ENCODE measurements at regions not wholly inside any gene's neighbourhood (a gene's known extent, or its start where the extent isn't known, plus 50 kb on each side); places are given as distances from the start of the nearest gene placed in this dataset.
A peak's percentile ranks its signal among the peaks of the same experiment; 100 is the strongest.

DNA sequence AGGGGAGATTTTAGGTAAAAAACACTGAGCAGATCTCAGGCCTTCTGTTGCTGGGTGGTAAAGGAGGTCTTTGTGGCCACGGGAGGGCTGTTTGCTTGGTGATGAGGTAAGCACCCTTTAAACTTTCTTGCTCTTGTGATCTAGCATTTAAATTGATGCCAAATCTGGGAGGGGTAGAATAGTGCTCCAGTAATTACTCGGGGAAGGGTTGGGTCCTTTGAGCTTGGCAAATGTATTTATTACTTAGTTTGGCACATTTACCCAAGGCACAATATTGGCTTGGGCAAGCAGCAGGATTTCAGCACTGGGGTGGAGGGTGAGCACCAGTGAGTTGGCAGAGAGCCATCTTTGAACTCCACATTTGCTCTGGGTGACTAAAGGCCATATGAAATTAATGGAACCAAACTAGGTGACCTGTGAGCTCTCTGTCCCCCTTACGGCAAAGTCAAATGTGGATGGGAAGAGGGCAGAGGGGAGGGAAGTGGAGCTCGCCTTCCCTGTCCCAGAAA lies 185.9 kb upstream of the ONECUT1 start:
- Histone ChIP-seq H3K9me3 (no peaks in the 10 kb centered on the region), H3K4me1 (no peaks in the 10 kb centered on the region), H3K27ac (no peak overlapping the region), H3K27me3 (no peaks in the 10 kb centered on the region), H3K4me3 (no peak overlapping the region), H3K36me3 (replicated peaks in 1 of 2; ENCODE audit: insufficient read depth in 1 of 2, low read depth in 2 of 2) (no peaks in the 10 kb centered on the region)
- intact Hi-C loops (cut with DNase I), result no loop called here
- no peak for TF ChIP-seq POLR2A (IDR thresholded peaks at IDR 0.05)
- TF ChIP-seq CTCF (IDR thresholded peaks at IDR 0.05), result no peak
- WGBS, 2 donors, result 76 to 82% methylated on average over 4 of the region's 4 CpGs
- DNase-seq (peak in 2 of 4 donors; percentile 15 to 17), ATAC-seq (no peak)

DNA sequence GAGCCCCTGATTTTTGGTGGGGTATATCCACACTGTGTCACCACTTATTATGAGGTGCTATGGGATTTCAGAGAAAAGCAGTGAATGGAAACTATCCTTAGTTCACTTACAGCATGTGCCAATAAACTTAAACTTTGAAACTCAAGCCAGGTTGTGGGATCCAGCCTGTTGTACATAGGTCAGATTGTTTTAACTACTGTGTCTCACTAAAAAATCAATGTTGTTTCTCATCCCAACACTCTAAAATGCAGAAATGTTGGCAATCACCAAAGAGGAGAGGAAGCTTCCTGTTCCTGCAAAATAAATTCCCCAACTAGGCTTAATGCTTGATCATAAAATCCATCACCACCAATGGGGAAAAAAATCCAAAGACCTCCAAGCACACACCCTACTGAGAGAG lies 173.7 kb upstream of the ONECUT1 start:
- ATAC-seq (no peak), DNase-seq (no peak)
- TF ChIP-seq POLR2A (IDR thresholded peaks at IDR 0.05), result no peak
- no peak for TF ChIP-seq CTCF (IDR thresholded peaks at IDR 0.05)
- H3K27ac ChIP-seq, result no peak overlapping the region
- no peaks in the 10 kb centered on the region for H3K36me3 ChIP-seq (replicated peaks in 1 of 2; ENCODE audit: insufficient read depth in 1 of 2, low read depth in 2 of 2)
- H3K4me1 ChIP-seq, result no peaks in the 10 kb centered on the region
- no peak overlapping the region for H3K4me3 ChIP-seq
- H3K9me3 ChIP-seq, result no peaks in the 10 kb centered on the region
- H3K27me3 ChIP-seq, result no peaks in the 10 kb centered on the region
- intact Hi-C loops (cut with DNase I), result no loop called here

- intact Hi-C loops (cut with DNase I), result no loop called here
- DNase-seq (no peak), ATAC-seq (no peak)
- Histone ChIP-seq H3K4me1 (no peaks in the 10 kb centered on the region), H3K9me3 (no peaks in the 10 kb centered on the region), H3K27ac (no peak overlapping the region), H3K36me3 (replicated peaks in 1 of 2; ENCODE audit: insufficient read depth in 1 of 2, low read depth in 2 of 2) (no peaks in the 10 kb centered on the region), H3K4me3 (no peak overlapping the region), H3K27me3 (no peaks in the 10 kb centered on the region)
- no peak for TF ChIP-seq CTCF (IDR thresholded peaks at IDR 0.05)
- TF ChIP-seq POLR2A (IDR thresholded peaks at IDR 0.05), result no peak
- 88 to 93% methylated on average over 6 of the region's 6 CpGs for WGBS, 2 donors
Measured at GRCh38 chr15:52960283-52960682, 170.1 kb upstream of the ONECUT1 start.

DNA sequence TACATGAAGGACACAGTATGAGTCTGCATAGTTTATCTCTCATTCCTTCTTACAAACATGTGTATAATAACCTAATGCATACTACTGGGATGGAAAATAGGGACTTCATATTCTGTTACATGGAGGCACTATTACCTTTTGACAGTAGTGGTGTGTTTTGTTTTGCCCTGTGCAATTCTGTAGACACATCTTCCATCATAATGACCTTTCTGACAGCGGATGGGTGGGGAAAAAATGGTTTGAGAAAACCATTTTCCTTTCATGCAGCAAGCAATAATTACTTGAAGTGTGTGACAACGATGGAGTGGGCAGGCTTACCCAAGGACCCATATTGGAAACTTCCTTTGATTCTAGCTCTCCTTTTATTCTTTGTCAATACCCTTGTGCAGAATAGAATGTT lies 153.6 kb upstream of the ONECUT1 start:
- no peaks in the 10 kb centered on the region for H3K36me3 ChIP-seq (replicated peaks in 1 of 2; ENCODE audit: insufficient read depth in 1 of 2, low read depth in 2 of 2)
- DNase-seq, result no peak

More for the DNA sequence above, 153.6 kb upstream of the ONECUT1 start:
- TF ChIP-seq POLR2A (IDR thresholded peaks at IDR 0.05), result no peak
- no peak for TF ChIP-seq CTCF (IDR thresholded peaks at IDR 0.05)
- intact Hi-C loops (cut with DNase I), result no loop called here
- Histone ChIP-seq H3K27ac (no peak overlapping the region), H3K9me3 (no peaks in the 10 kb centered on the region), H3K27me3 (no peaks in the 10 kb centered on the region), H3K4me3 (no peak overlapping the region), H3K4me1 (no peaks in the 10 kb centered on the region)
- 83 to 89% methylated on average over 2 of the region's 2 CpGs for WGBS, 2 donors
- ATAC-seq, result no peak
